GM12878 (cell line): ENCODE measurements at regions not wholly inside any gene's neighbourhood (a gene's known extent, or its start where the extent isn't known, plus 50 kb on each side); places are given as distances from the start of the nearest gene placed in this dataset.
A peak's percentile ranks its signal among the peaks of the same experiment; 100 is the strongest.

Experiments used
- ATAC-seq: fragments of 200-7000 bp; cut with Tn5 transposase; 3 replicates; pipeline ENCODE4 v1.9.1; 2020; ENCODE audit warnings: mild to moderate bottlenecking, moderate library complexity
- BruUV-seq: library from RNA; stranded (reverse); fragments of 400-500 nt; replicated peaks from 2 replicates; lab custom pipeline; 2021; lab: Mats Ljungman, UMichigan
- CTCF ChIA-PET: fragments of 300-600 bp; sonication (Branson Sonifier 250); formaldehyde crosslinking; extraction: SDS; loops from one replicate; lab custom pipeline; 2021; ENCODE audit warnings: inconsistent platforms; lab: Yijun Ruan, JAX
- POLR2A ChIA-PET: fragments of 350-600 bp; formaldehyde crosslinking; extraction: SDS; loops from one replicate; lab custom pipeline; 2021; ENCODE audit warnings: inconsistent platforms; lab: Charles Lee
- RAD21 ChIA-PET: fragments of 300-600 bp; sonication (Branson Sonifier 250); formaldehyde crosslinking; loops from one replicate; lab custom pipeline; 2023; ENCODE audit warnings: antibody characterized with exemption; ENCODE audit not compliant: unreplicated experiment; lab: Charles Lee
- SMC1A ChIA-PET: fragments of 300-600 bp; sonication (Branson Sonifier 250); formaldehyde crosslinking; loops from one replicate; lab custom pipeline; 2023; ENCODE audit not compliant: unreplicated experiment, uncharacterized antibody; lab: Charles Lee
- DNase-seq: peaks from one replicate; pipeline ENCODE4 v3.0.0-alpha.2; 2011; ENCODE audit warnings: low read depth, low spot score
- FAIRE-seq: peaks from 3 replicates; lab custom pipeline; 2011; peaks lifted over from hg19 to GRCh38; lab: Jason Lieb, UNC
- H2AFZ ChIP-seq: 2 replicates; pipeline ENCODE4 v1.6.0; 2011; ENCODE audit warnings: low read depth, low read length, control low read depth; ENCODE audit not compliant: control insufficient read depth
- H3K27ac ChIP-seq: 2 replicates; pipeline ENCODE4 v1.5.1; 2011; ENCODE audit warnings: control low read depth; ENCODE audit not compliant: control insufficient read depth, insufficient read depth
- H3K27me3 ChIP-seq, 2 experiments: replicated peaks in 1 of 2; 2 replicates each; pipeline versions ENCODE4 v1.6.0 to v1.6.1; 2011; ENCODE audit warnings: low read length in 1 of 2; ENCODE audit not compliant: control insufficient read depth in 2 of 2, insufficient read depth in 2 of 2
- H3K36me3 ChIP-seq, 2 experiments: 2 replicates each; pipeline ENCODE4 v1.5.1; 2011; ENCODE audit warnings: low read length in 1 of 2; ENCODE audit not compliant: control insufficient read depth in 2 of 2, insufficient read depth in 2 of 2
- H3K4me1 ChIP-seq: 2 replicates; pipeline ENCODE4 v1.6.1; 2011; ENCODE audit warnings: mild to moderate bottlenecking, low read length, moderate library complexity, mixed read lengths; ENCODE audit not compliant: control insufficient read depth, insufficient read depth
- H3K4me2 ChIP-seq: 2 replicates; pipeline ENCODE4 v1.6.0; 2011; ENCODE audit warnings: control low read depth; ENCODE audit not compliant: control insufficient read depth, insufficient read depth
- H3K4me3 ChIP-seq: fragments of 200-600 bp; sonication (generic); 2 replicates; pipeline ENCODE4 v1.5.1; 2016
- H3K79me2 ChIP-seq: 2 replicates; pipeline ENCODE4 v1.6.0; 2011; ENCODE audit warnings: low read length; ENCODE audit not compliant: control insufficient read depth, insufficient read depth
- H3K9ac ChIP-seq: 2 replicates; pipeline ENCODE4 v1.8.0; 2011; ENCODE audit warnings: low read length, control low read depth, mixed read lengths; ENCODE audit not compliant: control insufficient read depth, insufficient read depth
- H3K9me3 ChIP-seq: replicated peaks from 3 replicates; pipeline ENCODE4 v1.5.1; 2011; ENCODE audit warnings: mild to moderate bottlenecking, low read length; ENCODE audit not compliant: control insufficient read depth, insufficient read depth
- H4K20me1 ChIP-seq: 2 replicates; pipeline ENCODE4 v1.6.0; 2011; ENCODE audit not compliant: control insufficient read depth, insufficient read depth
- BRCA1 ChIP-seq: IDR thresholded peaks from 2 replicates; pipeline ENCODE4 v1.6.1; 2011; ENCODE audit warnings: low read depth, low read length, improper control_type of control experiment
- CBFB ChIP-seq: IDR thresholded peaks from 2 replicates; pipeline ENCODE4 v1.6.1; 2016; ENCODE audit warnings: antibody characterized with exemption, low read depth
- CUX1 ChIP-seq: IDR thresholded peaks from 2 replicates; pipeline ENCODE4 v1.6.1; 2012; ENCODE audit warnings: improper control_type of control experiment, low read depth, low read length; ENCODE audit not compliant: insufficient replicate concordance
- E4F1 ChIP-seq: fragments of 450-650 bp; IDR thresholded peaks from 2 replicates; pipeline ENCODE4 v1.6.1; 2018; ENCODE audit warnings: borderline replicate concordance, mild to moderate bottlenecking; ENCODE audit not compliant: partially characterized antibody
- ESRRA ChIP-seq: IDR thresholded peaks from 2 replicates; pipeline ENCODE4 v1.6.1; 2012; ENCODE audit warnings: mild to moderate bottlenecking, low read length, improper control_type of control experiment
- GABPA ChIP-seq: IDR thresholded peaks from 2 replicates; pipeline ENCODE4 v1.6.1; 2014; ENCODE audit warnings: antibody characterized with exemption, low read depth, mild to moderate bottlenecking, inconsistent platforms
- HCFC1 ChIP-seq: fragments of 150-350 bp; IDR thresholded peaks from 2 replicates; pipeline ENCODE4 v1.6.1; 2014; ENCODE audit warnings: low read length
- MTA2 ChIP-seq: fragments of 450-650 bp; IDR thresholded peaks from 2 replicates; pipeline ENCODE4 v1.6.1; 2016; ENCODE audit warnings: low read depth, mild to moderate bottlenecking, moderate library complexity
- MYC ChIP-seq: IDR thresholded peaks from 2 replicates; pipeline ENCODE4 v1.6.1; 2011; ENCODE audit warnings: mild to moderate bottlenecking, low read length, moderate library complexity, inconsistent platforms; ENCODE audit not compliant: insufficient read depth, insufficient replicate concordance, insufficient read length, severe bottlenecking
- NR2C1 ChIP-seq: fragments of 450-650 bp; IDR thresholded peaks from 2 replicates; pipeline ENCODE4 v1.6.1; 2017; ENCODE audit warnings: antibody characterized with exemption, mild to moderate bottlenecking, moderate library complexity
- RELA ChIP-seq: fragments of 450-650 bp; IDR thresholded peaks from 2 replicates; pipeline ENCODE4 v1.8.0; 2014; ENCODE audit warnings: borderline replicate concordance; ENCODE audit not compliant: partially characterized antibody
- SMC3 ChIP-seq: IDR thresholded peaks from 2 replicates; pipeline ENCODE4 v1.6.1; 2011; ENCODE audit warnings: low read length, improper control_type of control experiment, borderline replicate concordance
- TARDBP ChIP-seq: IDR thresholded peaks from 2 replicates; pipeline ENCODE4 v1.6.1; 2016; ENCODE audit warnings: borderline replicate concordance
- YBX1 ChIP-seq: fragments of 450-650 bp; IDR thresholded peaks from 2 replicates; pipeline ENCODE4 v1.6.1; 2016; ENCODE audit warnings: antibody characterized with exemption
- ZBTB33 ChIP-seq: fragments of 450-650 bp; IDR thresholded peaks from 2 replicates; pipeline ENCODE4 v1.6.1; 2017; ENCODE audit warnings: mild to moderate bottlenecking
- ZSCAN29 ChIP-seq: fragments of 450-650 bp; IDR thresholded peaks from 2 replicates; pipeline ENCODE4 v1.6.1; 2017; ENCODE audit warnings: mild to moderate bottlenecking, moderate library complexity
- ZZZ3 ChIP-seq: IDR thresholded peaks from 2 replicates; pipeline ENCODE4 v1.6.1; 2011; ENCODE audit warnings: low read depth; ENCODE audit not compliant: control insufficient read depth, insufficient read length
- WGBS: methylation state at CpG from one replicate; pipeline ENCODE4 v1.1.6; 2016; ENCODE audit warnings: low lambda C conversion rate; ENCODE audit not compliant: insufficient replicate concordance, insufficient coverage; ENCODE audit errors: missing lambda C conversion rate; 5-methylcytosine and 5-hydroxymethylcytosine counted together
- in situ Hi-C: fragments of 300-500 bp; cut with MboI; formaldehyde crosslinking; loops from 9 replicates; pipeline ENCODE4 v1.14.3; 2018; ENCODE audit warnings: mixed read lengths
- intact Hi-C: fragments of 100-400 bp; cut with micrococcal nuclease; formaldehyde crosslinking; loops from one replicate; pipeline ENCODE4 v1.14.2; 2022; ENCODE audit not compliant: unreplicated experiment

GRCh38 chr7:124261710-124262109 is 228.8 kb upstream of the TMEM229A start:
- DNase-seq: no peak
- RAD21 ChIA-PET: interaction anchor here (1.0 to 3.3 kb wide), 2 partner anchors 12 to 513 kb away, joined by 3 to 16 read pairs; partner anchors contain the start of gene WASL
- WGBS: 18% methylated on average over 2 of the region's 2 CpGs
- TF ChIP-seq YBX1 (no peak), ZZZ3 (no peak), CBFB (no peak), E4F1 (no peak), TARDBP (no peak), SMC3 (no peak), HCFC1 (no peak), ZBTB33 (no peak), CUX1 (no peak), ESRRA (no peak), BRCA1 (no peak), ZSCAN29 (no peak), MTA2 (no peak), RELA (no peak), NR2C1 (no peak), MYC (no peak), GABPA (no peak)

More at GRCh38 chr7:124261710-124262109, 228.8 kb upstream of the TMEM229A start:
- no peaks in the 10 kb centered on the region for H3K36me3 ChIP-seq
- H4K20me1 ChIP-seq: no peaks in the 10 kb centered on the region
- H3K27ac ChIP-seq: no peak overlapping the region
- no peaks in the 10 kb centered on the region for H3K27me3 ChIP-seq
- in situ Hi-C loops: no loop called here
- SMC1A ChIA-PET: interaction anchor here (0.6 to 4.2 kb wide), 6 partner anchors 12 to 118 kb away, joined by 3 to 44 read pairs (median 4); no protein-coding TSS in a partner anchor
- H3K4me3 ChIP-seq: no peak overlapping the region
- no peak overlapping the region for H3K4me2 ChIP-seq
- FAIRE-seq: no peak
- no peaks in the 10 kb centered on the region for H3K79me2 ChIP-seq
- H3K4me1 ChIP-seq: no peaks in the 10 kb centered on the region
- intact Hi-C loops: no loop called here
- POLR2A ChIA-PET: no interaction called here
- ATAC-seq: no peak
- H3K9ac ChIP-seq: no peak overlapping the region
- H2AFZ ChIP-seq: peak overlapping the region; percentile 10; the same call in 1 of the 2 replicates
- H3K9me3 ChIP-seq: no peaks in the 10 kb centered on the region
- BruUV-seq: no TSS peak
- CTCF ChIA-PET: interaction anchor here (0.7 to 4.2 kb wide), 4 partner anchors 13 to 724 kb away, joined by 3 to 20 read pairs (median 3); no protein-coding TSS in a partner anchor
